ENCODE measurements at regions not wholly inside any gene's neighbourhood (a gene's known extent, or its start where the extent isn't known, plus 50 kb on each side); places are given as distances from the start of the nearest gene placed in this dataset.

- Mint-ChIP-seq H3K27me3 (ENCODE audit: unreplicated experiment) (no peaks in the 10 kb centered on the region), H3K27ac (ENCODE audit: unreplicated experiment) (no peak overlapping the region), H3K9me3 (ENCODE audit: unreplicated experiment) (no peaks in the 10 kb centered on the region), H3K4me1 (ENCODE audit: unreplicated experiment) (peaks cover 8% of the 10 kb centered on the region), H3K36me3 (ENCODE audit: low read depth, unreplicated experiment) (no peaks in the 10 kb centered on the region), H3K4me3 (ENCODE audit: unreplicated experiment) (no peak overlapping the region)
- TF ChIP-seq, protein P1, sequence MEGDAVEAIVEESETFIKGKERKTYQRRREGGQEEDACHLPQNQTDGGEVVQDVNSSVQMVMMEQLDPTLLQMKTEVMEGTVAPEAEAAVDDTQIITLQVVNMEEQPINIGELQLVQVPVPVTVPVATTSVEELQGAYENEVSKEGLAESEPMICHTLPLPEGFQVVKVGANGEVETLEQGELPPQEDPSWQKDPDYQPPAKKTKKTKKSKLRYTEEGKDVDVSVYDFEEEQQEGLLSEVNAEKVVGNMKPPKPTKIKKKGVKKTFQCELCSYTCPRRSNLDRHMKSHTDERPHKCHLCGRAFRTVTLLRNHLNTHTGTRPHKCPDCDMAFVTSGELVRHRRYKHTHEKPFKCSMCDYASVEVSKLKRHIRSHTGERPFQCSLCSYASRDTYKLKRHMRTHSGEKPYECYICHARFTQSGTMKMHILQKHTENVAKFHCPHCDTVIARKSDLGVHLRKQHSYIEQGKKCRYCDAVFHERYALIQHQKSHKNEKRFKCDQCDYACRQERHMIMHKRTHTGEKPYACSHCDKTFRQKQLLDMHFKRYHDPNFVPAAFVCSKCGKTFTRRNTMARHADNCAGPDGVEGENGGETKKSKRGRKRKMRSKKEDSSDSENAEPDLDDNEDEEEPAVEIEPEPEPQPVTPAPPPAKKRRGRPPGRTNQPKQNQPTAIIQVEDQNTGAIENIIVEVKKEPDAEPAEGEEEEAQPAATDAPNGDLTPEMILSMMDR (IDR thresholded peaks at IDR 0.05; ENCODE audit: unreplicated experiment): no peak
- DNase-seq (ENCODE audit: low spot score): no peak
Measured at GRCh38 chr9:22211588-22212360, 202.7 kb upstream of the CDKN2B start.

DNA sequence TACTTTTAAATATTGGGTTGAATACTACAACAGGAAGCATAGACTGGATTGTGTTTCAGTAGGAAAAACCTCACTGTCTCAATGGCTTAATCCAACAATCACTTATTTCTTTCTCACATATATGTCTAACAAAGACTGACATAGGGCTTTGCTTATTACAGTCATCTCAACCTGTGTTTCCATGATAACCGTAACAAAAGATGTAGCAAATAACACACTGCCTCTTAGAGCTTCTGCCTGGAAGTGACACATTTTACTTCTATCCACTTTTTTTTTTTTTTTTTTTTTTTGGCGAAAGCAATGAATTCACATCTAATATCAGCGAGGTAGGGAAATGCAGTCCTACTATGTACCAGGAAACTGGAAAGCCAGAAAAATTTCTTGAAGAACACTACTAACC lies 204.9 kb upstream of the CDKN2B start:
- H3K4me3 Mint-ChIP-seq (ENCODE audit: unreplicated experiment): no peak overlapping the region
- TF ChIP-seq, protein P1 (IDR thresholded peaks at IDR 0.05; ENCODE audit: unreplicated experiment): no peak
- H3K27me3 Mint-ChIP-seq (ENCODE audit: unreplicated experiment): no peaks in the 10 kb centered on the region
- DNase-seq (ENCODE audit: low spot score): no peak
- no peaks in the 10 kb centered on the region for H3K4me1 Mint-ChIP-seq (ENCODE audit: unreplicated experiment)
- no peaks in the 10 kb centered on the region for H3K36me3 Mint-ChIP-seq (ENCODE audit: low read depth, unreplicated experiment)
- H3K27ac Mint-ChIP-seq (ENCODE audit: unreplicated experiment): no peak overlapping the region
- no peaks in the 10 kb centered on the region for H3K9me3 Mint-ChIP-seq (ENCODE audit: unreplicated experiment)

DNA sequence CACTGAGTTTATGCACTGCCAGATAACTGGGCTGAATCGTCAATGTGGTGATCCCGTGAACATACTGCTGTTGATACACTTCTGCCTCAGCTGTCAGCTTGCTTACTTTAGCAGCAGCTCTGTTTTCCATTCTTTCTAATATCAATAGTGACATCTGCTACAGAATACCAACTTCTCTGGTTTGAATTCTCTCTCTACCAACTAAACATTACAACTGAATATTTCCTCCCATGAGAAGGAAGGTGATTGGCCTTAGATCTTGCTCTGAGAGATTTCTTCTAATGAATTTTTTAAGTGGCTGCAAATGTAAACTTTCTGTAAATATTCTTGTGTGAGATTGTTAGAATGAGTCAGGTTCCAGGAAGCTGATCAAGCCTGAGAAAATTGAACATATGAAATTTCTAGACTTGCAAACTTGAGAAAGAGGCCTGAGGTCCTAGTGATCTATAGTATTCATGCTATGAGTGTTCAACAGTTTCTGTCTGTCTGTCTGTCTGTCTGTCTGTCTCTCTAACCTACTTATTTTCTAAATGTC lies 205.5 kb upstream of the CDKN2B start:
- Mint-ChIP-seq H3K36me3 (ENCODE audit: low read depth, unreplicated experiment) (no peaks in the 10 kb centered on the region), H3K27ac (ENCODE audit: unreplicated experiment) (no peak overlapping the region), H3K4me3 (ENCODE audit: unreplicated experiment) (no peak overlapping the region), H3K4me1 (ENCODE audit: unreplicated experiment) (no peaks in the 10 kb centered on the region), H3K27me3 (ENCODE audit: unreplicated experiment) (no peaks in the 10 kb centered on the region), H3K9me3 (ENCODE audit: unreplicated experiment) (no peaks in the 10 kb centered on the region)
- TF ChIP-seq, protein P1 (IDR thresholded peaks at IDR 0.05; ENCODE audit: unreplicated experiment): no peak
- DNase-seq (ENCODE audit: low spot score): no peak

DNA sequence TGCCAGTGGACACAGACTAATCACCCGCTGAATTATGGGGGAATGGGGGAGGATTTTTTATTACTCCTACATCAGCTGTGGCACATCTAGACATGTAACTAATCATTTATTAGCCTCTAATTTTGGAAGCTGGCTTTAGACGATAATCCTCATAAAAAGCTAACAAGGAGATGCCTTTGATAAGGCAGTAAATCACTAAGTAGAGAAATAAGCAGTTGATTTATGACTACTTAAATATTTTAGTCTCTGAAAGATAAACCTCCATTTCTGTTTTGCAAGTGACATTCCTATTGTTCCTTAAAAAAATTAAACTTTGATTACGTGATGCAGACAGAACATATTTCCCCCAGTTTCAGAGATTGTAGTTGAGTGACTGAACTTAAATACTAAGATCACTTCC lies 206.4 kb upstream of the CDKN2B start:
- Mint-ChIP-seq H3K4me3 (ENCODE audit: unreplicated experiment) (no peak overlapping the region), H3K27ac (ENCODE audit: unreplicated experiment) (no peak overlapping the region), H3K9me3 (ENCODE audit: unreplicated experiment) (no peaks in the 10 kb centered on the region), H3K27me3 (ENCODE audit: unreplicated experiment) (no peaks in the 10 kb centered on the region), H3K4me1 (ENCODE audit: unreplicated experiment) (no peaks in the 10 kb centered on the region), H3K36me3 (ENCODE audit: low read depth, unreplicated experiment) (no peaks in the 10 kb centered on the region)
- DNase-seq (ENCODE audit: low spot score): no peak
- TF ChIP-seq, protein P1 (IDR thresholded peaks at IDR 0.05; ENCODE audit: unreplicated experiment): no peak

DNA sequence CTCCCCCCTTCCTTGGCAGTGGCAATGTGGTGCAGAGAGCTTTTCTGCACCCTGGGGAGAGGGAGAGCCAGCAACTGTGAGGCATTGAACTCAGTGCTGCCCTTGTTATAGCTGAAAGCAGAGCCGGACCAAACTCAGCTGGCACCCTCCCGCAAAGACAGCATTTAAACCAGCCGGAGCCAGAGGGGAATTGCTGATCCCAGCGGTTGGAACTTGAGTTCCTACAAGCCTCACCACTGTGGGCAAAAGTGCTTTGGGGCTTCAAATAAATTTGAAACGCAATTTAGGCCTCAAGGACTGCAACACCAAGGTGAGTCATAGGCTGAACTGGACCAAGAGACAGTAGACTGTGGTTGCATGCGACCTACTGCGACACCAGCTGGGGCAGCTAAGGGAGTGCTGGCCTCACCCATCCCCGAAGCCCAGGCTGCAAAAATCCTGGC lies 207.6 kb upstream of the CDKN2B start:
- DNase-seq (ENCODE audit: low spot score): no peak
- Mint-ChIP-seq H3K27ac (ENCODE audit: unreplicated experiment) (no peak overlapping the region), H3K9me3 (ENCODE audit: unreplicated experiment) (no peaks in the 10 kb centered on the region), H3K36me3 (ENCODE audit: low read depth, unreplicated experiment) (no peaks in the 10 kb centered on the region), H3K4me3 (ENCODE audit: unreplicated experiment) (no peak overlapping the region), H3K27me3 (ENCODE audit: unreplicated experiment) (no peaks in the 10 kb centered on the region), H3K4me1 (ENCODE audit: unreplicated experiment) (no peaks in the 10 kb centered on the region)
- TF ChIP-seq, protein P1 (IDR thresholded peaks at IDR 0.05; ENCODE audit: unreplicated experiment): no peak

Data from endothelial cell (in vitro differentiated cells).